A549 (cell line): ENCODE measurements at regions not wholly inside any gene's neighbourhood (a gene's known extent, or its start where the extent isn't known, plus 50 kb on each side); places are given as distances from the start of the nearest gene placed in this dataset.
"Not testable (repeated sequence)": the region's sequence is repeated elsewhere in the genome, so short reads cannot be mapped to it uniquely, and the experiment has no call there.

Experiments
- ATAC-seq, 2 experiments: fragments of 200-7000 bp in 1 of 2; fragments of >200 bp in 1 of 2; cut with Nextera tagmentation in 1 of 2; cut with Tn5 transposase in 1 of 2; 3 replicates each; pipeline versions ENCODE4 v1.8.0 to v1.9.1; 2018 to 2020; ENCODE audit warnings: mild to moderate bottlenecking in 1 of 2, moderate library complexity in 1 of 2
- CTCF ChIA-PET: fragments of 300-600 bp; sonication (Branson Sonifier 250); formaldehyde crosslinking; extraction: SDS; loops from one replicate; lab custom pipeline; 2021; ENCODE audit warnings: antibody characterized with exemption, inconsistent platforms; lab: Yijun Ruan, JAX
- POLR2A ChIA-PET: fragments of 350-600 bp; formaldehyde crosslinking; extraction: SDS; loops from one replicate; lab custom pipeline; 2021; ENCODE audit warnings: antibody characterized with exemption, inconsistent platforms; lab: Yijun Ruan, JAX
- DNase-seq, 2 experiments: peaks; one replicate each; pipeline versions ENCODE4 v3.0.0 to v3.0.0-alpha.2; 2011 to 2016; ENCODE audit warnings: low read depth in 1 of 2, low spot score in 1 of 2
- FAIRE-seq: peaks from 2 replicates; lab custom pipeline; 2011; peaks lifted over from hg19 to GRCh38; lab: Jason Lieb, UNC
- H3K27ac ChIP-seq, 2 experiments: fragments of >200 bp; sonication (Bioruptor Twin); formaldehyde crosslinking; 3 replicates each; pipeline ENCODE4 v1.5.1; 2016 to 2017
- H3K4me1 ChIP-seq: fragments of >200 bp; sonication (Bioruptor Twin); formaldehyde crosslinking; 3 replicates; pipeline ENCODE4 v1.6.1; 2016
- H3K4me2 ChIP-seq: fragments of >200 bp; sonication (Bioruptor Twin); formaldehyde crosslinking; 3 replicates; pipeline ENCODE4 v1.6.1; 2016
- H3K4me3 ChIP-seq: fragments of >200 bp; sonication (Bioruptor Twin); formaldehyde crosslinking; 3 replicates; pipeline ENCODE4 v1.5.1; 2016
- H3K9me3 ChIP-seq: fragments of >200 bp; sonication (Bioruptor Twin); formaldehyde crosslinking; 3 replicates; pipeline ENCODE4 v1.6.1; 2016
- BHLHE40 ChIP-seq: IDR thresholded peaks from 2 replicates; pipeline ENCODE4 v1.6.1; 2012; ENCODE audit warnings: low read depth, low read length, inconsistent platforms
- CBX2 ChIP-seq: fragments of 200-600 bp; sonication (generic); IDR thresholded peaks from 2 replicates; pipeline ENCODE4 v1.6.1; 2016; ENCODE audit warnings: low read depth, mild to moderate bottlenecking, borderline replicate concordance
- CHD2 ChIP-seq: fragments of 150-350 bp; IDR thresholded peaks from 2 replicates; pipeline ENCODE4 v1.6.1; 2014; ENCODE audit warnings: low read length; ENCODE audit not compliant: partially characterized antibody
- ESRRA ChIP-seq: fragments of 150-350 bp; IDR thresholded peaks from 2 replicates; pipeline ENCODE4 v1.6.1; 2014; ENCODE audit warnings: mild to moderate bottlenecking, low read length, borderline replicate concordance
- FOXS1 ChIP-seq: fragments of 250-450 bp; sonication (Bioruptor Pico); IDR thresholded peaks from 2 replicates; pipeline ENCODE4 v1.5.0; 2020; ENCODE audit warnings: mild to moderate bottlenecking, moderate library complexity
- HDAC2 ChIP-seq: fragments of 200-600 bp; sonication (generic); IDR thresholded peaks from 2 replicates; pipeline ENCODE4 v1.6.1; 2016
- HOXA7 ChIP-seq: fragments of 250-450 bp; sonication (Bioruptor Pico); IDR thresholded peaks from 2 replicates; pipeline ENCODE4 v1.5.0; 2020; ENCODE audit warnings: mild to moderate bottlenecking, moderate library complexity
- HOXB5 ChIP-seq: fragments of 250-450 bp; sonication (Bioruptor Pico); IDR thresholded peaks from 2 replicates; pipeline ENCODE4 v1.5.0; 2020; ENCODE audit warnings: mild to moderate bottlenecking, moderate library complexity
- JUNB ChIP-seq: fragments of >200 bp; sonication (Bioruptor Twin); formaldehyde crosslinking; IDR thresholded peaks from 2 replicates; pipeline ENCODE4 v1.6.1; 2016
- KDM1A ChIP-seq: fragments of 200-600 bp; sonication (generic); IDR thresholded peaks from 2 replicates; pipeline ENCODE4 v1.6.1; 2016; ENCODE audit warnings: low read depth, mild to moderate bottlenecking
- MAZ ChIP-seq: fragments of 150-350 bp; IDR thresholded peaks from 2 replicates; pipeline ENCODE4 v1.6.1; 2014; ENCODE audit warnings: antibody characterized with exemption, low read depth, low read length, borderline replicate concordance
- NFE2L2 ChIP-seq: fragments of 150-350 bp; conservative IDR thresholded peaks from 2 replicates; pipeline ENCODE4 v1.6.1; 2014; ENCODE audit warnings: low read length
- POLR2A ChIP-seq: IDR thresholded peaks from 2 replicates; pipeline ENCODE4 v1.6.1; 2012; ENCODE audit warnings: mild to moderate bottlenecking, low read length
- RAD21 ChIP-seq, 2 experiments: fragments of >200 bp in 1 of 2; sonication (Bioruptor Twin) in 1 of 2; formaldehyde crosslinking in 1 of 2; IDR thresholded peaks in 1 of 2; conservative IDR thresholded peaks in 1 of 2; 2 replicates in 1 of 2; 3 replicates in 1 of 2; pipeline ENCODE4 v1.6.1; 2012 to 2018; ENCODE audit warnings: inconsistent platforms in 1 of 2
- RARB ChIP-seq: fragments of 250-450 bp; sonication (Bioruptor Pico); IDR thresholded peaks from 2 replicates; pipeline ENCODE4 v1.8.0; 2021; ENCODE audit warnings: mild to moderate bottlenecking, moderate library complexity
- RNF2 ChIP-seq: fragments of 200-600 bp; sonication (generic); IDR thresholded peaks from 2 replicates; pipeline ENCODE4 v1.6.1; 2016; ENCODE audit warnings: low read depth, mild to moderate bottlenecking, antibody characterized with exemption, moderate library complexity, borderline replicate concordance
- ZFP36 ChIP-seq: fragments of 450-650 bp; IDR thresholded peaks from 2 replicates; pipeline ENCODE4 v1.6.1; 2014; ENCODE audit warnings: borderline replicate concordance; ENCODE audit not compliant: partially characterized antibody
- ZSCAN20 ChIP-seq: fragments of 250-450 bp; sonication (Bioruptor Pico); IDR thresholded peaks from 2 replicates; pipeline ENCODE4 v1.8.0; 2022; ENCODE audit warnings: mild to moderate bottlenecking, moderate library complexity
- WGBS: methylation state at CpG from one replicate; pipeline ENCODE4 v1.1.6; 2017; ENCODE audit errors: missing lambda C conversion rate; 5-methylcytosine and 5-hydroxymethylcytosine counted together
- TF ChIP-seq, protein P1 (sequence below): fragments of 200-600 bp; sonication (generic); IDR thresholded peaks from 2 replicates; pipeline ENCODE4 v1.6.1; 2016; ENCODE audit warnings: antibody characterized with exemption, mild to moderate bottlenecking, moderate library complexity
- TF ChIP-seq, protein P2 (sequence below): IDR thresholded peaks from 2 replicates; pipeline ENCODE4 v1.6.1; 2012; ENCODE audit warnings: low read depth, borderline replicate concordance

DNA sequence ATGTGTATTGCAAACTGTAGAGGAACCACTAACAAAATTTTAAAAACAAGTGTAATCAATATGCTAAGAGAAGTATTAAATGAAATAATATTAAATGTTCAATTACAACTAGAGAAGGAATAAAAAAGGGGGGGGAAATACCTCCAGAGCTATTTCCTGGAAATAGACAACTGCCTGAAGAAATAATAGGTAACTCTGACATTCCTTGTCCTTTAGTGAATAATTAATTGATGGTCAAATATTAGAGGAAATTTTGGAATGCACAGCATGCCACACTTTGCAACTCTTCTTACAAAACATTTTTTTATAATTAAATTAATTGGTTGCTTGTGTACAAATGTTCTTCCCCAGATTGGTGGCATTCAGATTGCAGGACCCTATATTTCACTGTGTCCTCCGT lies 342.6 kb upstream of the COL8A1 start:
- H3K4me3 ChIP-seq: no peak overlapping the region
- no peak for TF ChIP-seq FOXS1 (CRISPR knock-in tag)
- CTCF ChIA-PET: no interaction called here
- no peak overlapping the region for H3K27ac ChIP-seq
- DNase-seq (no peak), ATAC-seq (no peak), FAIRE-seq (no peak)
- no peaks in the 10 kb centered on the region for H3K4me1 ChIP-seq
- H3K9me3 ChIP-seq: no peaks in the 10 kb centered on the region
- no peak overlapping the region for H3K4me2 ChIP-seq
- 15% methylated on average over 1 of the region's 1 CpG for WGBS
- POLR2A ChIA-PET: no interaction called here

DNA sequence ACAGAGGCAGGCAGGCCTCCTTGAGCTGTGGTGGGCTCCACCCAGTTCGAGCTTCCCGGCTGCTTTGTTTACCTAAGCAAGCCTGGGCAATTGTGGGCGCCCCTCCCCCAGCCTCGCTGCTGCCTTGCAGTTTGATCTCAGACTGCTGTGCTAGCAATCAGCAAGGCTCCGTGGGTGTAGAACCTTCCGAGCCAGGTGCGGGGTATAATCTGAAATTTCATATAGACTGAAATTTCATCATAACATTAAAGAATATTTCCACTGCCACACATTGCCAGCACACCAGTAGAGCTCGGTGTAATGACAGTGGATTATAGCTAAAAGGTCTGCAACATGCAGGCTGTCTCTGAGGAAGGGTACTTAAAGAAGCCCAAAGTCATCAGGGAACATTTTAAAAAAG lies 344.3 kb upstream of the COL8A1 start:
- POLR2A ChIA-PET, H3K4me3 ChIP-seq, H3K27ac ChIP-seq, FAIRE-seq, H3K9me3 ChIP-seq, CTCF ChIA-PET, H3K4me1 ChIP-seq, DNase-seq, H3K4me2 ChIP-seq, ATAC-seq: not testable (repeated sequence)
- WGBS: 4% methylated on average over 6 of the region's 8 CpGs

- CTCF ChIA-PET: no interaction called here
- DNase-seq (no peak), ATAC-seq (no peak), FAIRE-seq (no peak)
- WGBS: 2% methylated on average over 2 of the region's 2 CpGs
- TF ChIP-seq CHD2 (no peak), NFE2L2 (no peak), ESRRA (no peak), HDAC2 (no peak), RARB (CRISPR knock-in tag) (no peak), KDM1A (no peak), BHLHE40 (no peak), HOXA7 (CRISPR knock-in tag) (no peak), ZSCAN20 (CRISPR knock-in tag) (no peak), RAD21 (conservative IDR thresholded peaks at IDR 0.05 in 1 of 2, IDR thresholded peaks at IDR 0.05 in 1 of 2) (no peak), MAZ (no peak)
- Histone ChIP-seq H3K4me3 (no peak overlapping the region), H3K4me2 (no peak overlapping the region), H3K27ac (no peak overlapping the region), H3K4me1 (no peaks in the 10 kb centered on the region), H3K9me3 (no peaks in the 10 kb centered on the region)
- POLR2A ChIA-PET: no interaction called here
These were observed 350.5 kb upstream of the COL8A1 start for GRCh38 chr3:99287876-99288275.

GRCh38 chr3:99286266-99286845 lies 352.0 kb upstream of the COL8A1 start:
- TF ChIP-seq, protein P1, sequence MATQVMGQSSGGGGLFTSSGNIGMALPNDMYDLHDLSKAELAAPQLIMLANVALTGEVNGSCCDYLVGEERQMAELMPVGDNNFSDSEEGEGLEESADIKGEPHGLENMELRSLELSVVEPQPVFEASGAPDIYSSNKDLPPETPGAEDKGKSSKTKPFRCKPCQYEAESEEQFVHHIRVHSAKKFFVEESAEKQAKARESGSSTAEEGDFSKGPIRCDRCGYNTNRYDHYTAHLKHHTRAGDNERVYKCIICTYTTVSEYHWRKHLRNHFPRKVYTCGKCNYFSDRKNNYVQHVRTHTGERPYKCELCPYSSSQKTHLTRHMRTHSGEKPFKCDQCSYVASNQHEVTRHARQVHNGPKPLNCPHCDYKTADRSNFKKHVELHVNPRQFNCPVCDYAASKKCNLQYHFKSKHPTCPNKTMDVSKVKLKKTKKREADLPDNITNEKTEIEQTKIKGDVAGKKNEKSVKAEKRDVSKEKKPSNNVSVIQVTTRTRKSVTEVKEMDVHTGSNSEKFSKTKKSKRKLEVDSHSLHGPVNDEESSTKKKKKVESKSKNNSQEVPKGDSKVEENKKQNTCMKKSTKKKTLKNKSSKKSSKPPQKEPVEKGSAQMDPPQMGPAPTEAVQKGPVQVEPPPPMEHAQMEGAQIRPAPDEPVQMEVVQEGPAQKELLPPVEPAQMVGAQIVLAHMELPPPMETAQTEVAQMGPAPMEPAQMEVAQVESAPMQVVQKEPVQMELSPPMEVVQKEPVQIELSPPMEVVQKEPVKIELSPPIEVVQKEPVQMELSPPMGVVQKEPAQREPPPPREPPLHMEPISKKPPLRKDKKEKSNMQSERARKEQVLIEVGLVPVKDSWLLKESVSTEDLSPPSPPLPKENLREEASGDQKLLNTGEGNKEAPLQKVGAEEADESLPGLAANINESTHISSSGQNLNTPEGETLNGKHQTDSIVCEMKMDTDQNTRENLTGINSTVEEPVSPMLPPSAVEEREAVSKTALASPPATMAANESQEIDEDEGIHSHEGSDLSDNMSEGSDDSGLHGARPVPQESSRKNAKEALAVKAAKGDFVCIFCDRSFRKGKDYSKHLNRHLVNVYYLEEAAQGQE: no peak
- TF ChIP-seq ZSCAN20 (CRISPR knock-in tag) (no peak), RNF2 (no peak), HDAC2 (no peak), JUNB (no peak), ZFP36 (no peak), CBX2 (no peak), HOXB5 (CRISPR knock-in tag) (no peak), POLR2A (no peak)
- TF ChIP-seq, protein P2, sequence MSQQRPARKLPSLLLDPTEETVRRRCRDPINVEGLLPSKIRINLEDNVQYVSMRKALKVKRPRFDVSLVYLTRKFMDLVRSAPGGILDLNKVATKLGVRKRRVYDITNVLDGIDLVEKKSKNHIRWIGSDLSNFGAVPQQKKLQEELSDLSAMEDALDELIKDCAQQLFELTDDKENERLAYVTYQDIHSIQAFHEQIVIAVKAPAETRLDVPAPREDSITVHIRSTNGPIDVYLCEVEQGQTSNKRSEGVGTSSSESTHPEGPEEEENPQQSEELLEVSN: no peak
- no peak for FAIRE-seq
- ChIA-PET CTCF (no interaction called here), POLR2A (no interaction called here)
- no peak overlapping the region for H3K27ac ChIP-seq
- H3K9me3 ChIP-seq: no peaks in the 10 kb centered on the region
- no peak overlapping the region for H3K4me2 ChIP-seq
- H3K4me1 ChIP-seq: no peaks in the 10 kb centered on the region
- no peak for DNase-seq
- H3K4me3 ChIP-seq: no peak overlapping the region
- no peak for ATAC-seq
